Endothelial cell of hepatic sinusoid (primary cell): ENCODE measurements at regions not wholly inside any gene's neighbourhood (a gene's known extent, or its start where the extent isn't known, plus 50 kb on each side); places are given as distances from the start of the nearest gene placed in this dataset.

Experiments
- in situ Hi-C: cut with HindIII; loops from 2 replicates; pipeline ENCODE4 v1.10.0; 2017; ENCODE audit warnings: low sequenced_read_pairs

DNA sequence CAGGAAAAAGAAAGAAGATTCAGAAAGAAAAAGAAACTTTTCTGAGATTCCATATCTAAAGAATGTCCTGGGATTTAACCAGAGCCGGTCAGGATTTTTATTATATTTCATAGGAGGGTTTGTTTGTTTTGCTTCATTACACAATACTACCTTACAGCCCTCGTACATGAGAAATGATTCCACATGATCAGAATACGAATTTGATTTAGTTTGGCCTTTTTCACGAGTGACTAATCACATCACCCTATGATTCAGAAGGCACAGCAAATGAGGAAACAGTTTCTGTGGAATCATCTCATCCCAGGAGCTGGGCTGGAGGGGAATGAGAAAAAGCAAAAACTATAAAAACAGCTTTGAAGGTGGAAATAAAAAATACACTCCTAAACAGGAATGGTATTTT lies 54.7 kb upstream of the VWC2 start:
- in situ Hi-C loops = no loop called here

DNA sequence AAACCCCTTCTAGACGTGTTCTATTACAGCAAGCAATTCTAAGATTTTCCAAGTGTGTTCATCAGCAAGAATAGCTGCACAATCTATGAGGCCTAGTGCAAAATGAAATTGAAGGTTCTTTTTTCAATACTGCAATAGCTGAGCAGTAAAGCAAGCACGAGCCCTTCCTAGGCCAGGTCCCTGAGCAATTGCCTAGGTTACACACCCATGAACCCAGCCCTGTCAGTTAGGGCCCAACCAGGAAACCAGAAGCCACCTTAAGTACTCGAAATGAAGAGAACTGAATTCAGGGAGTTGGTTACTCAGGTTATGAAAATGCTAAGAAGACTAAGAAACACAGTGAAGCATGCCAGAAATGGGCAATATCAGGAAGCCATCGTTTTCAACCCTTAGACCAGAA lies 52.0 kb upstream of the VWC2 start:
- in situ Hi-C loops = no loop called here
